Bronchial epithelial cell (primary cell): ENCODE measurements at regions not wholly inside any gene's neighbourhood (a gene's known extent, or its start where the extent isn't known, plus 50 kb on each side); places are given as distances from the start of the nearest gene placed in this dataset.

Source experiments
- DNase-seq: peaks from one replicate; pipeline ENCODE4 v3.0.0-alpha.2; 2010; ENCODE audit warnings: low read depth
- FAIRE-seq: peaks from 2 replicates; lab custom pipeline; 2011; peaks lifted over from hg19 to GRCh38; lab: Jason Lieb, UNC
- H3K27me3 ChIP-seq: 2 replicates; pipeline ENCODE4 v1.5.1; 2011; ENCODE audit warnings: low read length; ENCODE audit not compliant: control insufficient read depth, insufficient read depth
- H3K36me3 ChIP-seq: 2 replicates; pipeline ENCODE4 v1.5.1; 2011; ENCODE audit warnings: low read length; ENCODE audit not compliant: control insufficient read depth, insufficient read depth
- H3K4me3 ChIP-seq: 2 replicates; pipeline ENCODE4 v1.5.1; 2011; ENCODE audit warnings: mild to moderate bottlenecking, low read depth, low read length, control low read depth
- CTCF ChIP-seq: IDR thresholded peaks from 2 replicates; pipeline ENCODE4 v1.5.1; 2011; ENCODE audit warnings: mild to moderate bottlenecking, moderate library complexity, low read length, control low read depth, inconsistent platforms; ENCODE audit not compliant: insufficient read depth, severe bottlenecking

- no peak for DNase-seq
- no peaks in the 10 kb centered on the region for H3K27me3 ChIP-seq
- H3K36me3 ChIP-seq, result no peaks in the 10 kb centered on the region
- no peak for TF ChIP-seq CTCF
- FAIRE-seq, result no peak
- H3K4me3 ChIP-seq, result no peak overlapping the region
These were observed 171.2 kb downstream of the SEMA6D start for GRCh38 chr15:47888385-47889100.

DNA sequence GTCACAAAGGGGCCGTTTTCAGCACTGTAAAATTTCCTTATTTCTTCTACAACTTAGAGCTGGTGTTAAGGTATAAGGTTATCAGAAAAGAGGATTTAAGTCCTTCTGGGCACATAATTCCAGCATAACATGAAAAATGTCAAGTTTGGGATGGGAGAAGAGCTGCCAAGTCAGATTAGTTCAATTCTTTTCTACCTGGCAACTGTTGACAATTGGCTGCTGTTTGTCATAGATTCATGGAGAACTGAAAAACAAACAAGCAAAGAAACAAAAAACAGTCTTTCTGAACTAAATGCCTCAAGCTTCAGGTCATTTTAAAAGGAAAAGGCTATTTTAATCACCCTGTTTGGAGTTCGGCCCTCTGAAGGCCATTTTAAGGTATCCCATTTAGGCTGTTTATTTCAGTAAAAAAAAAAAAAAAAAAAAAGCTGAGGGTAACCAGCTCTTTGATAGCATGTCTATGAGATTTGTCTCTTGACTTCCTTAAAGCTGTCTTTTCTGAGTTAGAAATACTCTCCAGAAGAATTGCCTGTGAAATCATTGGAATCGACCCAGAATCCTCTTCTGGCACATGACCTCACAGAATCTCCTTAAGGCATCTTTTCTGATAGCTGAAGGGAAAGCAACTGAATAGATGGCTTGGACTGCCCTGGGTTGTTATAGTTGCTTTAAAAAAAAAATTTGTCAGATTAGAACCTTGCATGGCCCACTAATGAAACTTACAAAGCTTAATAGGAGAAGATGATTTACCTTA, 173.3 kb downstream of the SEMA6D start:
- Histone ChIP-seq H3K4me3 (no peak overlapping the region), H3K36me3 (no peaks in the 10 kb centered on the region), H3K27me3 (no peaks in the 10 kb centered on the region)
- no peak for FAIRE-seq
- TF ChIP-seq CTCF, result no peak
- no peak for DNase-seq

DNA sequence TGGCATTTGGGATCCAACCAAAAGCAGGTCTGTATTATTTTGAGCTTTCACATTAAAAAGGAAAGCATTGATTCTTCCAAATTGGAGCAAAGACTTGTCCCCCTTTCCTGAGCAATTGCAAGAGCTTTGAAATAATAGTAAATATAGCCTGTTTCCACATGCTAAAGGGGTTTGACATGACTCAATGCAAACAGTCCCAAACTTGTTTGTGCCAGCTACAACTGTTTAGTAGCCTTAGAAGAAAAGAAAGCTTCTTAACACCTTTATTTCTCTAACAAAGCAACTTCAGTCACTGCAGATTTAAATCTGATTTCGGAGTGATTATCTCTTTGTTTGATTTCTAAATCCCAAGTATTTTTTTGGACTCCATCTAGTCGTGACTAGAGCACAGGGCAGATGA, 180.2 kb downstream of the SEMA6D start:
- no peaks in the 10 kb centered on the region for H3K27me3 ChIP-seq
- peak; percentile 84 for DNase-seq
- H3K4me3 ChIP-seq, result no peak overlapping the region
- FAIRE-seq, result no peak
- no peaks in the 10 kb centered on the region for H3K36me3 ChIP-seq
- no peak for TF ChIP-seq CTCF

DNA sequence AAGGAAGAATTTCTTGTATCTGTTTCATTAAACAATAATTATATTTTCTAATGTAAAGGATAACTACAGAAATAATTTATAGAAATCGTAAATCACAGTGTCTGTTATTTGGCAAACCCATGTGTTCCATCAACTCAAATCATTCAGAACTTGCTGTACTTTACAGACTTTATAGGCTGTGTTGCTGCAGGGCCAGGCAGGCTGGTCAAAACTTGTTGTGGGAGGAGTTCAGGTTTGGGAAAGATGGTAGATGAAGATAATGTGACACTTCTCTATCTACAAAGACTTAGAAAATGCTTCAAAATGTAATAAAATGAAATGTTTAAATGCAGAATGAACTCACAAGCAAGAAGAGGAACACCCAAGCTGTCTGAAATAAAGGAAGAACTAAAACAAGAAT, 183.4 kb downstream of the SEMA6D start:
- TF ChIP-seq CTCF, result no peak
- Histone ChIP-seq H3K36me3 (no peaks in the 10 kb centered on the region), H3K4me3 (no peak overlapping the region), H3K27me3 (no peaks in the 10 kb centered on the region)
- no peak for FAIRE-seq
- no peak for DNase-seq

DNA sequence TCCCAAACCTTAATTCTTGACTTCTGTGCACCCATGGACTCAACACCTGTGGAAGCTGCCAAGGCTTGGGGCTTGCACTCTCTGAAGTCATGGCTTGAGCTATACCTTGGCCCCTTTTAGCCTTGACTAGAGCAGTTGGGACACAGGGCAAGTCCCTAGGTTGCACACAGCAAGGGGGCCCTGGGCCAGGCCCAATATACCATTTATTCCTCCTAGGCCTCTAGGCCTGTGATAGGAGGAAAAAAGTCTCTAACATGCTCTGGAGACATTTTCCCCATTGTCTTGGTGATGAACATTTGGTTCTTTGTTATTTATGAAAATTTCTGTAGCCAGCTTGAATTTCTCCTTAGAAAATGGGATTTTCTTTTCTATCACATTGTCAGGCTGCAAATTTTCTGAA, 186.1 kb downstream of the SEMA6D start:
- H3K4me3 ChIP-seq, result no peak overlapping the region
- H3K36me3 ChIP-seq, result no peaks in the 10 kb centered on the region
- no peak for TF ChIP-seq CTCF
- no peak for FAIRE-seq
- DNase-seq, result no peak
- no peaks in the 10 kb centered on the region for H3K27me3 ChIP-seq
